GM18951 (cell line): ENCODE measurements at regions not wholly inside any gene's neighbourhood (a gene's known extent, or its start where the extent isn't known, plus 50 kb on each side); places are given as distances from the start of the nearest gene placed in this dataset.

Experiments used
- POLR2A ChIP-seq: IDR thresholded peaks from 4 replicates; pipeline ENCODE4 v1.6.1; 2011; ENCODE audit warnings: mild to moderate bottlenecking; ENCODE audit not compliant: insufficient read length, insufficient read depth; ENCODE audit errors: extremely low read depth
- in situ Hi-C: fragments of 300-500 bp; cut with MboI; formaldehyde crosslinking; loops from one replicate; pipeline ENCODE4 v1.12.0; 2022; ENCODE audit warnings: low sequenced_read_pairs, mixed read lengths, inconsistent platforms; ENCODE audit not compliant: unreplicated experiment

- TF ChIP-seq POLR2A = no peak
- in situ Hi-C loops = no loop called here
Observed at GRCh38 chr21:16071092-16071491, 341.3 kb downstream of the USP25 start.

- no peak for TF ChIP-seq POLR2A
Observed at GRCh38 chr21:16071761-16072160, 342.0 kb downstream of the USP25 start.

DNA sequence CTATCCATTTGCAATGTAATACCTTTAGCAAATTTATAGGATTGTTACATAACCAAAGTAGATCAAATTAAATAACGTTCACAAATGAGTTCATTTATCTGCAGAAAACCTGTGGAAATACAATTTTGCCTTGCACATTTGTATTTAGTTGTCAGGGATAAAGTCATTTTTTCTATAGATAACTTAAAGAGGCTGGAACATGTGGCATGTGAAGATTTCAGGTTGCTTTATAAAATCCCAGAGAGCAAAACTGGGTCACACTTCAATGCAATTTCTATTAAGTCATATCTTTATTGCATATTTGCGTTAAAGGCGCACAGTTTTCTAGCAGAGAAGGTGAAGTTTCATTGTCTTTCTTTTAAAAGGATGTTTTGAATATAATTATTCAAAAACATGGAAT lies 342.4 kb downstream of the USP25 start:
- no peak for TF ChIP-seq POLR2A
- in situ Hi-C loops = no loop called here

More at GRCh38 chr21:16071761-16072160, 342.0 kb downstream of the USP25 start:
- in situ Hi-C loops = no loop called here

DNA sequence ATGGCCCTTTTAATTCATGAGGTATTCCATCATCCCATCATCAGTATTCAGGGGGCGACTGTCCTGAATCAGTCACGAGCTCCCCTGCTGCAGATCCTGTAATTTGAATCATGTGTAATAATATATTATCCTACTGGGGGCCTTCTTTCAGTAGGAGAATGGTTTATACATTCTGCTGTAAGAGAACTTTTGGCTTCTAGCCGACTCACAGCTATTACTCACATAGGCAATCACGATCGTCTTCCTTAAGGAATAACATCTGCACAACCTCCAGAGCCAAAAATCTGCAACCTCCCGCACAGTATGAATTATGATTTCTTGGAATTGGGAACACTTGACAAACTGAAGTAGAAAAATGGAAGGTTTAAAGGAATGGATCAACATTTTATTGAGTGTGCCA lies 343.0 kb downstream of the USP25 start:
- in situ Hi-C loops = no loop called here
- no peak for TF ChIP-seq POLR2A

DNA sequence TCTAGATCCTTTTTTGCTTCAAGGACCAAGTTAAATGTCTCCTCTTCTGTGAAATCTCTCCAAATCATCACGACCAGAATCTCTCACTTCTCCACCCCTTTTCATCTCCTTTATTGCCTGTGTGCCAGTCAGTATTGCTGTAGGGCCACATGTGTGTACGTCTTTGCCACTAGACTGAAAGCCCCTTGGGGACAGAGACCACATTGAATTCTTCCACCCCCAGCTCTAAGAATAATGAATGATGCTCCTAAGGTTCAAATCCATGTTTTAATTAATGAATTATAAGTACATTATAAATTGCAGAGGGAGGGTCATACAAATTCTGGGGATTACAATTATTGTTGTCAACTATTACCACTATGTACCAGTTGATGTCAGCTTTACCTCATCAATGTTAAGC lies 343.8 kb downstream of the USP25 start:
- no peak for TF ChIP-seq POLR2A
- in situ Hi-C loops = no loop called here

- in situ Hi-C loops = no loop called here
- TF ChIP-seq POLR2A = no peak
Observed at GRCh38 chr21:16074950-16075489, 345.2 kb downstream of the USP25 start.

- in situ Hi-C loops = no loop called here
- no peak for TF ChIP-seq POLR2A
Observed at GRCh38 chr21:16075649-16076282, 346.0 kb downstream of the USP25 start.

- TF ChIP-seq POLR2A = no peak
- in situ Hi-C loops = no loop called here
Observed at GRCh38 chr21:16076465-16076864, 346.7 kb downstream of the USP25 start.

- in situ Hi-C loops = no loop called here
- TF ChIP-seq POLR2A = no peak
Observed at GRCh38 chr21:16078382-16078781, 348.6 kb downstream of the USP25 start.

DNA sequence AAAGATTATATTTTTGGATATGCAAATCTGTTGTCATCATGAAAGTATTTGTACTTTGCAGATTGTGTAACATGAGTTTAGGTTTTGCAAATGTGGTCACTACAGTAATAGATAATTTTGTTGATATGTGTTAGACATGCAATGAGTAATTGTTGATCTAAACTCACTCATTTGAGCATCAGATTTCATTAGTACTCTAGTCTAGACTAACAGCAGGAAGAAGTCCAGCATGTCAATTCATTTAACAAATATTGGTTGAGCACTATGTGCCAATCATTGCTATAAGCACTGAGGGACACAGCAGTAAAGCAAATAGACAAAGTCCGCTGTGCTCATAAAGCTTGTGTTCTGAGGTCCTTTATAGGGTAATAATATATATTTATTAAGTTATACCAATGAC lies 350.0 kb downstream of the USP25 start:
- TF ChIP-seq POLR2A = no peak
- in situ Hi-C loops = no loop called here

GRCh38 chr21:16081304-16081703 lies 351.5 kb downstream of the USP25 start:
- TF ChIP-seq POLR2A = no peak
- in situ Hi-C loops = no loop called here

DNA sequence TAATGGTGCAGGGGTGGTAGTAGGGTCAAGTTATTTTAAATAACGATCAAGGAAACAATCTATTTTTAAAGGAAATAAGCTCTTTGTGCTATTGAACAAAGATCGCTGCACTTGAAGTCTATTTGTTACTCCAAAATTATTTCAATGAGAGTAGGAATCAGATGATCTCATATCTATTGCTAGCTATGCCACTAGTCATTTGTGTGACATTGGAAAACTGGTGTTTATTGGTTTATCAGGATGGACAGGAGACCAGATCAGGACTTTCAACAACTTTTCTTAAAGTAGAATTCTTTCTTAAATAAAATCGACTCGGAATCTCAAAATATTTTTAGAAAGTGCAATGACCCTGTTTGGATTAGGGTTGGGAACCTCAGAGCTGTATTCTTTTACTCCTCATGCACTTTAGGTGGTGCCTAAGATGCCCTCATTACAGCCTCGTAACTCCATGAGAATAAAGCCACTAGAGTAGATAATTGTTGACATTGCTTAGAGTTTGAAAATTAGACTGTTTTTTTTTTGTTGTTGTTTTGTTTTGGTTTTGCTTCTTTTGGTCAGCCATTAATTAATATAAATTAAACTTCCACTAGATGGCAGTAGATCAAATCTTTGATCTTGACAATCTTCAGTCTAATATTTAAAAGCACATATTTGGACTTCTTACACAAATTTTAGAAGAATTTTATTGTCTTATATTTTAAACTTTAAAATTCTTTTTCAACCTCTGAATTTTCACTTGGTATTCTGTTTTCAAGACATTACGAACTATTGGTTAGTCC lies 352.4 kb downstream of the USP25 start:
- TF ChIP-seq POLR2A = no peak
- in situ Hi-C loops = no loop called here

GRCh38 chr21:16084776-16085364 lies 355.1 kb downstream of the USP25 start:
- in situ Hi-C loops = no loop called here
- TF ChIP-seq POLR2A = no peak
